ENCODE measurements at regions not wholly inside any gene's neighbourhood (a gene's known extent, or its start where the extent isn't known, plus 50 kb on each side); places are given as distances from the start of the nearest gene placed in this dataset.

GRCh38 chr1:55692726-55693125, 477.6 kb upstream of the USP24 start:
- no peak for DNase-seq

- no peak for DNase-seq
These were observed 475.2 kb upstream of the USP24 start for GRCh38 chr1:55690366-55690765.

- DNase-seq, result no peak
These were observed 474.6 kb upstream of the USP24 start for GRCh38 chr1:55689800-55690199.

GRCh38 chr1:55685560-55685959, 470.4 kb upstream of the USP24 start:
- no peak for DNase-seq

- DNase-seq, result no peak
These were observed 469.0 kb upstream of the USP24 start for GRCh38 chr1:55684131-55684650.

GRCh38 chr1:55682198-55682597, 467.0 kb upstream of the USP24 start:
- no peak for DNase-seq

GRCh38 chr1:55679971-55680370, 464.8 kb upstream of the USP24 start:
- DNase-seq, result no peak

GRCh38 chr1:55673416-55673815, 458.3 kb upstream of the USP24 start:
- no peak for DNase-seq

- DNase-seq, result no peak
These were observed 455.3 kb upstream of the USP24 start for GRCh38 chr1:55670331-55671082.

- DNase-seq, result no peak
These were observed 454.1 kb upstream of the USP24 start for GRCh38 chr1:55669293-55669692.

- no peak for DNase-seq
These were observed 447.7 kb upstream of the USP24 start for GRCh38 chr1:55662875-55663274.

GRCh38 chr1:55658917-55659316, 443.8 kb upstream of the USP24 start:
- DNase-seq, result no peak

- no peak for DNase-seq
These were observed 439.6 kb upstream of the USP24 start for GRCh38 chr1:55654750-55655149.

GRCh38 chr1:55654171-55654570, 439.0 kb upstream of the USP24 start:
- DNase-seq, result no peak

GRCh38 chr1:55650444-55650843, 435.3 kb upstream of the USP24 start:
- no peak for DNase-seq

- DNase-seq, result no peak
These were observed 431.0 kb upstream of the USP24 start for GRCh38 chr1:55646181-55646580.

- DNase-seq, result no peak
These were observed 430.1 kb upstream of the USP24 start for GRCh38 chr1:55645270-55645669.

- DNase-seq, result no peak
These were observed 426.8 kb upstream of the USP24 start for GRCh38 chr1:55641947-55642346.

- DNase-seq, result peak; percentile 23
These were observed 425.7 kb upstream of the USP24 start for GRCh38 chr1:55640708-55641473.

- no peak for DNase-seq
These were observed 424.4 kb upstream of the USP24 start for GRCh38 chr1:55639526-55639925.

- no peak for DNase-seq
These were observed 423.9 kb upstream of the USP24 start for GRCh38 chr1:55639051-55639450.

GRCh38 chr1:55636696-55637095, 421.5 kb upstream of the USP24 start:
- DNase-seq, result no peak

- no peak for DNase-seq
These were observed 420.7 kb upstream of the USP24 start for GRCh38 chr1:55635856-55636255.

- no peak for DNase-seq
These were observed 419.4 kb upstream of the USP24 start for GRCh38 chr1:55634516-55634915.

Data from NCI-H774 (cell line).